Cardiac muscle cell (in vitro differentiated cells and primary cell): ENCODE measurements at regions not wholly inside any gene's neighbourhood (a gene's known extent, or its start where the extent isn't known, plus 50 kb on each side); places are given as distances from the start of the nearest gene placed in this dataset.

Experiments used
- DNase-seq, 2 donors: peaks; one replicate each; pipeline versions ENCODE4 v3.0.0 to v3.0.0-alpha.2; 2010 to 2017; ENCODE audit warnings: low read depth in 1 of 2, low spot score in 1 of 2
- H3K27ac ChIP-seq: fragments of 200-600 bp; sonication (generic); 2 replicates; pipeline ENCODE4 v1.5.1; 2016
- H3K27me3 ChIP-seq: fragments of 200-600 bp; sonication (generic); 2 replicates; pipeline ENCODE4 v1.6.0; 2016; ENCODE audit warnings: control low read depth
- H3K36me3 ChIP-seq: fragments of 200-600 bp; sonication (generic); 2 replicates; pipeline ENCODE4 v1.5.1; 2016; ENCODE audit warnings: control low read depth
- H3K4me1 ChIP-seq: fragments of 200-600 bp; sonication (generic); 2 replicates; pipeline ENCODE4 v1.8.1; 2017; ENCODE audit warnings: low read depth, mild to moderate bottlenecking, mixed run types
- H3K4me3 ChIP-seq: fragments of 200-600 bp; sonication (generic); 2 replicates; pipeline ENCODE4 v1.5.1; 2016; ENCODE audit warnings: mild to moderate bottlenecking
- H3K9me3 ChIP-seq: fragments of 200-600 bp; sonication (generic); 2 replicates; pipeline ENCODE4 v1.5.1; 2017; ENCODE audit warnings: low read depth, mild to moderate bottlenecking, control low read depth
- TF ChIP-seq, protein P1 (sequence below): IDR thresholded peaks from 2 replicates; pipeline ENCODE4 v1.5.1; 2012; ENCODE audit warnings: low read depth, mild to moderate bottlenecking, low read length

DNA sequence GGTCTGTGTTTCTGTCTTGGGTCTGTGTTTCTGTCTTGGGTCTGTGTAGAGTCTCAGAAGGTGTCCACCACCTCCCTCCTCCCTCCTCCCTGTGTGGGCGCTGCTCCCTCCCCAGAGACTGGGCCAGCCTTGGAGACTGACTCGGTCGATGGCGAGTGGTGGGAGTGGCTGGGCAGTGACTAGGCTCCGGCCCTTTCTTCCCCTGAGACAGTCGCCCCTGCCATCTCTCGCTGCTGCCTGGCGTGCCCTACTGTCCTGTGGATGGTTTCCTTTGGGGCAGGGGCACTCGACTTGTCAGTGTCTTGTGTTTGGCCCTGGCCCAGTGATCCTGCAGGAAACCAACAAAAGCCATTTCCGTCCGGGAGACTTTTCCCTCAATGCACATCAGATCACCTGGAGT, 215.8 kb downstream of the NDUFA10 start:
- H3K27ac ChIP-seq, result no peak overlapping the region
- TF ChIP-seq, protein P1, sequence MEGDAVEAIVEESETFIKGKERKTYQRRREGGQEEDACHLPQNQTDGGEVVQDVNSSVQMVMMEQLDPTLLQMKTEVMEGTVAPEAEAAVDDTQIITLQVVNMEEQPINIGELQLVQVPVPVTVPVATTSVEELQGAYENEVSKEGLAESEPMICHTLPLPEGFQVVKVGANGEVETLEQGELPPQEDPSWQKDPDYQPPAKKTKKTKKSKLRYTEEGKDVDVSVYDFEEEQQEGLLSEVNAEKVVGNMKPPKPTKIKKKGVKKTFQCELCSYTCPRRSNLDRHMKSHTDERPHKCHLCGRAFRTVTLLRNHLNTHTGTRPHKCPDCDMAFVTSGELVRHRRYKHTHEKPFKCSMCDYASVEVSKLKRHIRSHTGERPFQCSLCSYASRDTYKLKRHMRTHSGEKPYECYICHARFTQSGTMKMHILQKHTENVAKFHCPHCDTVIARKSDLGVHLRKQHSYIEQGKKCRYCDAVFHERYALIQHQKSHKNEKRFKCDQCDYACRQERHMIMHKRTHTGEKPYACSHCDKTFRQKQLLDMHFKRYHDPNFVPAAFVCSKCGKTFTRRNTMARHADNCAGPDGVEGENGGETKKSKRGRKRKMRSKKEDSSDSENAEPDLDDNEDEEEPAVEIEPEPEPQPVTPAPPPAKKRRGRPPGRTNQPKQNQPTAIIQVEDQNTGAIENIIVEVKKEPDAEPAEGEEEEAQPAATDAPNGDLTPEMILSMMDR, result no peak
- no peak for DNase-seq

DNA sequence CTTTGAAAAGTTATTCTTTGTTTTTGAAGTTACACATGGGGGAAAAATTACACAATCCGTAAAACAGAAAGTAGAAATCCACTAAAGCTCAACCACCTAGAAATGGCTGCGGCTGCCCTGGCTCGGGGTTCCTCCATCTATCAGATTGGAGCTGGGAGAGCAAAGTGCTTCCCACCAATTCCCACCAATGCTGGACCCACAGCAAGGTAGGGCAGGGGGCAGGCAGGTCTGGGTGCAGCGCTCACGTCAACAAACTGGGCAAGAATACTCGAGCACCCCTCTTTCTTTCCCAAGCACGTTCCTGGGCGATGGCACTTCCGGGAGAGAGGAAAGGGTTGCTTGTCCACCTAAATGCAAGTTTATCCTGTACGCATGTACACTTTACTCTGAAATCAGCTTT, 217.6 kb downstream of the NDUFA10 start:
- H3K27ac ChIP-seq, result no peak overlapping the region
- H3K9me3 ChIP-seq, result no peaks in the 10 kb centered on the region
- no peaks in the 10 kb centered on the region for H3K27me3 ChIP-seq
- H3K36me3 ChIP-seq, result no peaks in the 10 kb centered on the region
- H3K4me1 ChIP-seq, result no peaks in the 10 kb centered on the region
- TF ChIP-seq, protein P1, result no peak
- DNase-seq, result no peak
- no peak overlapping the region for H3K4me3 ChIP-seq

More for the DNA sequence above, 215.8 kb downstream of the NDUFA10 start:
- H3K4me3 ChIP-seq, result no peak overlapping the region
- H3K9me3 ChIP-seq, result no peaks in the 10 kb centered on the region
- no peaks in the 10 kb centered on the region for H3K36me3 ChIP-seq
- H3K27me3 ChIP-seq, result no peaks in the 10 kb centered on the region
- no peaks in the 10 kb centered on the region for H3K4me1 ChIP-seq

DNA sequence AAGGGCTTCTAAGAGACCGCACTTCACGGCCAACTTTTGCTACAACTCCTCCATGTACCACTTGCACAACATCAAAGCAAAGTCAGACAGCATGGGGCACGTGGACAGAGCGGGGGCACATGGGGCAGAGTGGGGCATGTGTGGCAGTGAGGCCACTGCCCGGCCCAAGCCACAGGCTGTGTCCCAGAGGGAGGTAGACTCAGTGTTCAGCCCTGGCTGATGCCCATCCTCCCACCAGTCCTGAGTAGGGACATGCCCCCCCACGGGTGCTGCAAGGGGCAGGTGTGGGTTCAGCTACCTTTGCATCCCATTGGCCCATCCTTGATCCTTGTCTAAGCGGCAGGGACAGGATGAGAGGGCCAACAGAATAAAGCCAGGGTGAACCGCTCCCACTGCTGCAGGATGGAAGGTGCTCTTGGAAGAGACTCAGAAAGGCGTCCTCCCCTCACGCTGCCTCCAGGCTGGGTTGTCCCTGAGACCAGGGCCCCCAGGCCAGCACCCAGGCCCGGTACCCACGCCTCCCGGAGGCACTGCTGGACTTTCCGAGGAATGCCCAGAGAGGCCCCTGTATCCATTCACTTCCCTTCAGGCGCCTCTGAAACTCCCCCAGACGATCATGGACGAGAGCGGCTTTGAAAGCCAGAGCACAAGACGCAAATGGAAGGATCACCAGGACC, 218.2 kb downstream of the NDUFA10 start:
- no peaks in the 10 kb centered on the region for H3K36me3 ChIP-seq
- H3K27me3 ChIP-seq, result no peaks in the 10 kb centered on the region
- H3K27ac ChIP-seq, result no peak overlapping the region
- no peak for DNase-seq
- no peaks in the 10 kb centered on the region for H3K9me3 ChIP-seq
- TF ChIP-seq, protein P1, result no peak
- no peaks in the 10 kb centered on the region for H3K4me1 ChIP-seq
- no peak overlapping the region for H3K4me3 ChIP-seq

DNA sequence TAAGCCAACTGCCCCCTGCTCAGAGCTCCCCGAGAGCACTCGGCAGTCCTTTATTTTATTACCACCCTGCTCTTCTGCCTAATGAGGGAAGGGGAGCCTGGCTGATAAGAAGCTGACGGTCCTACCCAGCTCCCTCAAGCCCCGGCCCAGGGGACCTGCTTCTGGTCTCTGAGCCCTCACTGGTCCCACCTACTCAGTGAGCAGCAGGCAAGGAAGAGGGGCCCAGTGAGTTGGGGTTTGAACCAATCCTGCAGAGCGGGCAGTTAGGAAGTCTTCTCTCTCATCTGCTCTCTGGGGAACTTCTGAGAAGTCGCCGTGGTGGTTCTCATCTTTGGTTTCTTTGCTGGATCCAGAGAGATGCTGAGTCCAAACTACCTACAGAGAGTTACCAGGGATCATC, 218.9 kb downstream of the NDUFA10 start:
- Histone ChIP-seq H3K9me3 (no peaks in the 10 kb centered on the region), H3K27me3 (no peaks in the 10 kb centered on the region), H3K4me3 (no peak overlapping the region), H3K36me3 (no peaks in the 10 kb centered on the region), H3K27ac (no peak overlapping the region), H3K4me1 (no peaks in the 10 kb centered on the region)
- no peak for DNase-seq
- TF ChIP-seq, protein P1, result no peak

DNA sequence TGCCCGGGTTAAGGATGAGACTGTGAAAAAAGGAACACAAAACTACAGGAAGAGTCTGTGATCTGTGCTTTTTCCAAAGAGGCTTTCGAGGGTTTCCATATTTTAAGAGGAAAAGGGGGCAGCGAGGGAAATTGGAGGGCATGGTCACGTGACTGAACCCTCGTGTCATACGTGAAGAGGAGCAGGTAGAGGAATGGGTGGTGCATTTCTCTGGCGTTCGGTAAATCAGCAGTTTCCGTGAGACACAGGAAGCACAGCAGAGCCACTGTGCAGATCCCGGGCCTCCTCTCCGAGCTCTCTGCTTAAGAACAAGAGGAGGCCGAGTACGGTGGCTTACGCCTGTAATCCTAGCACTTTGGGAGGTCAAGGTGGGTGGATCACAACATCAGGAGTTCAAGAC, 219.7 kb downstream of the NDUFA10 start:
- TF ChIP-seq, protein P1, result no peak
- Histone ChIP-seq H3K4me1 (no peaks in the 10 kb centered on the region), H3K4me3 (no peak overlapping the region), H3K27ac (no peak overlapping the region), H3K27me3 (no peaks in the 10 kb centered on the region), H3K9me3 (no peaks in the 10 kb centered on the region), H3K36me3 (no peaks in the 10 kb centered on the region)
- DNase-seq, result no peak

DNA sequence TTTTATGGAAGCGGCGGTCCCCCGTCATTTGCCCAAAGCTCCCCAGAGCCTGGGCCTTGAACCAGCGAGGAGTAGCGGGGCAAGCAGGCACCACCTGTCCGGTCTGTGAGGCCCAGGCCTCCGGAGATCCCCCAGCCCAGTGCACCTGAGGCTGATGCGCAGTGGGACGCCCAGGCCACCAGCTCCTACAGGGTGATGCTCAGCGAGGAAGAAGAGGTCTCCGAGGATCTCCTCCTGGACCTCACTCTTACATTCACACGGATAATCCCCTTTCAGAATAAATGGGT, 220.2 kb downstream of the NDUFA10 start:
- DNase-seq, result no peak
- Histone ChIP-seq H3K36me3 (no peaks in the 10 kb centered on the region), H3K27ac (no peak overlapping the region), H3K27me3 (no peaks in the 10 kb centered on the region), H3K4me3 (no peak overlapping the region), H3K9me3 (no peaks in the 10 kb centered on the region), H3K4me1 (no peaks in the 10 kb centered on the region)
- TF ChIP-seq, protein P1, result no peak
